GM12875 (cell line): ENCODE measurements at regions not wholly inside any gene's neighbourhood (a gene's known extent, or its start where the extent isn't known, plus 50 kb on each side); places are given as distances from the start of the nearest gene placed in this dataset.
"Not testable (repeated sequence)": the region's sequence is repeated elsewhere in the genome, so short reads cannot be mapped to it uniquely, and the experiment has no call there.

Experiments used
- H3K4me3 ChIP-seq: one replicate; pipeline ENCODE4 v1.5.1; 2011; ENCODE audit warnings: low read depth, low read length, control low read depth
- TF ChIP-seq, protein P1 (sequence below): IDR thresholded peaks from 2 replicates; pipeline ENCODE4 v1.5.1; 2011; ENCODE audit warnings: low read depth, mild to moderate bottlenecking, control low read depth, inconsistent platforms, low read length, moderate library complexity, borderline replicate concordance; ENCODE audit not compliant: insufficient read depth

- TF ChIP-seq, protein P1, sequence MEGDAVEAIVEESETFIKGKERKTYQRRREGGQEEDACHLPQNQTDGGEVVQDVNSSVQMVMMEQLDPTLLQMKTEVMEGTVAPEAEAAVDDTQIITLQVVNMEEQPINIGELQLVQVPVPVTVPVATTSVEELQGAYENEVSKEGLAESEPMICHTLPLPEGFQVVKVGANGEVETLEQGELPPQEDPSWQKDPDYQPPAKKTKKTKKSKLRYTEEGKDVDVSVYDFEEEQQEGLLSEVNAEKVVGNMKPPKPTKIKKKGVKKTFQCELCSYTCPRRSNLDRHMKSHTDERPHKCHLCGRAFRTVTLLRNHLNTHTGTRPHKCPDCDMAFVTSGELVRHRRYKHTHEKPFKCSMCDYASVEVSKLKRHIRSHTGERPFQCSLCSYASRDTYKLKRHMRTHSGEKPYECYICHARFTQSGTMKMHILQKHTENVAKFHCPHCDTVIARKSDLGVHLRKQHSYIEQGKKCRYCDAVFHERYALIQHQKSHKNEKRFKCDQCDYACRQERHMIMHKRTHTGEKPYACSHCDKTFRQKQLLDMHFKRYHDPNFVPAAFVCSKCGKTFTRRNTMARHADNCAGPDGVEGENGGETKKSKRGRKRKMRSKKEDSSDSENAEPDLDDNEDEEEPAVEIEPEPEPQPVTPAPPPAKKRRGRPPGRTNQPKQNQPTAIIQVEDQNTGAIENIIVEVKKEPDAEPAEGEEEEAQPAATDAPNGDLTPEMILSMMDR: no peak
- H3K4me3 ChIP-seq: no peak overlapping the region
These were observed 932.6 kb downstream of the SOCS6 start for GRCh38 chr18:71221405-71221804.

DNA sequence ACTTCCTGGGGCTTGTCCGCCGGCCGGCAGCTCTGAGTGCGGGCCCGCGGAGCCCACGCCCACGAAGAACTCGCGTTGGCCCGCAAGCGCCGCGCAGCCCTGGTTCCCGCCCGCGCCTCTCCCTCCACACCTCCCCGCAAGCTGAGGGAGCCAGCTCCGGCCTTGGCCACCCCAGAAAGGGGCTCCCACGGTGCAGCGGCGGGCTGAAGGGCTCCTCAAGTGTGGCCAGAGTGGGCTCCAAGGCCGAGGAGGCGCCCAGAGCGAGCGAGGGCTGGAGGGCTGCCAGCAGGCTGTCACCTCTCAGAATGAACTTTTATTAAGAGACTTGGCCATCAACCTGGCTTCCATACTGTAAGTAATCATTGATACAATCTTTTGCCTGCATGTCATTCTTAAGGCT lies 923.9 kb downstream of the SOCS6 start:
- H3K4me3 ChIP-seq: not testable (repeated sequence)

GRCh38 chr18:71212222-71212621 lies 923.4 kb downstream of the SOCS6 start:
- no peak overlapping the region for H3K4me3 ChIP-seq
- TF ChIP-seq, protein P1: no peak

- no peak overlapping the region for H3K4me3 ChIP-seq
- TF ChIP-seq, protein P1: no peak
These were observed 921.1 kb downstream of the SOCS6 start for GRCh38 chr18:71209944-71210343.

GRCh38 chr18:71194438-71194837 lies 905.6 kb downstream of the SOCS6 start:
- TF ChIP-seq, protein P1: no peak
- H3K4me3 ChIP-seq: no peak overlapping the region

DNA sequence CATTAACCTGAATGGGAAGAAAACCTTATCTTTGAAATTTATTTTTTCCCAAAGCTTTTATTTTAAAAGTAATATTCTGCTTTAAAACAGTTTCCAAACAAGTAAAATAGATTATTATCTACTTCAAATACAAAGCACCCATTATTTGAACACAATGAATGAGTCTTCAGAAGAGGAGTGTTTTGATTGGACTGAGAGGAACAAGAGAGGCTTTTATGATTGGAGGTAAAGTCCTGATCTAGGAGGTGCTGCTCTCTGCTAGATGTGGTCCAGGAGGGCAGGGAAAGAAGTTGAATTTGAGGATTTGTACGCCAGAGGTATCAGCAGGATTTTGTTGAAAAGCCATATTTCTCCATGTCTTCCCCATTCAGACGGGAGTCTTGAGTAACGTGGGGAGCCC lies 900.7 kb downstream of the SOCS6 start:
- H3K4me3 ChIP-seq: no peak overlapping the region
- TF ChIP-seq, protein P1: no peak

GRCh38 chr18:71168557-71169145 lies 879.8 kb downstream of the SOCS6 start:
- TF ChIP-seq, protein P1: no peak
- H3K4me3 ChIP-seq: no peak overlapping the region

DNA sequence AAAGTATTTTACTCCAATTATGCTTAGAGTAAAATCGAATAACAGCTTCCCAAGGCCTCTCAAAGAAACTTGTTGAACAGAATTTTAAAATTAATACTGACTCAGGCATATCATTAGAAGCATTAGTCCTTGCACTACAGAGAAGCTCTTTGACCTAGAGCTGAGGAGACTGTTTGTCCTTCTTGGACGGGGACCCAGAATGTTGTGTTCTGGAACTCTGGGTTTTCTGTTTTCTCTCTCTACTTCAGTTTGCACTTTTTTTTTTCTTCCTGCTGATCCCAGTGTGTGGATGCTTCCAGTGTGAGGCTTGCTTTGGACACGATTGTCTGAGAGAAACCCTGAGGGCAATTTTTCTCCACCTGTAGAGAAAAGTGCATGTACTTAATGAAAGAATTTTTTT lies 847.6 kb downstream of the SOCS6 start:
- H3K4me3 ChIP-seq: no peak overlapping the region
- TF ChIP-seq, protein P1: no peak
